Epidermal melanocyte (primary cell): ENCODE measurements at regions not wholly inside any gene's neighbourhood (a gene's known extent, or its start where the extent isn't known, plus 50 kb on each side); places are given as distances from the start of the nearest gene placed in this dataset.

ENCODE experiments used
- DNase-seq: peaks from one replicate; pipeline ENCODE4 v3.0.0; 2011; ENCODE audit warnings: low spot score; ENCODE audit not compliant: insufficient read length

- no peak for DNase-seq
Observed at GRCh38 chr21:27480841-27481261, 514.0 kb upstream of the ADAMTS5 start.

- no peak for DNase-seq
Observed at GRCh38 chr21:27477296-27477695, 510.4 kb upstream of the ADAMTS5 start.

GRCh38 chr21:27476696-27477095, 509.8 kb upstream of the ADAMTS5 start:
- DNase-seq: peak; percentile 44

- no peak for DNase-seq
Observed at GRCh38 chr21:27475363-27475955, 508.6 kb upstream of the ADAMTS5 start.

- DNase-seq: no peak
Observed at GRCh38 chr21:27467366-27467765, 500.5 kb upstream of the ADAMTS5 start.

- DNase-seq: no peak
Observed at GRCh38 chr21:27466140-27466539, 499.3 kb upstream of the ADAMTS5 start.

GRCh38 chr21:27464648-27465047, 497.8 kb upstream of the ADAMTS5 start:
- no peak for DNase-seq

- DNase-seq: no peak
Observed at GRCh38 chr21:27462726-27463125, 495.8 kb upstream of the ADAMTS5 start.

GRCh38 chr21:27454234-27454633, 487.3 kb upstream of the ADAMTS5 start:
- no peak for DNase-seq

- DNase-seq: no peak
Observed at GRCh38 chr21:27451116-27451515, 484.2 kb upstream of the ADAMTS5 start.

- no peak for DNase-seq
Observed at GRCh38 chr21:27450216-27450615, 483.3 kb upstream of the ADAMTS5 start.

GRCh38 chr21:27448960-27449359, 482.1 kb upstream of the ADAMTS5 start:
- DNase-seq: no peak

- no peak for DNase-seq
Observed at GRCh38 chr21:27447843-27448242, 481.0 kb upstream of the ADAMTS5 start.

GRCh38 chr21:27429710-27430341, 462.9 kb upstream of the ADAMTS5 start:
- DNase-seq: no peak

- no peak for DNase-seq
Observed at GRCh38 chr21:27426196-27426595, 459.3 kb upstream of the ADAMTS5 start.

- no peak for DNase-seq
Observed at GRCh38 chr21:27425574-27425973, 458.7 kb upstream of the ADAMTS5 start.

- DNase-seq: no peak
Observed at GRCh38 chr21:27425172-27425571, 458.3 kb upstream of the ADAMTS5 start.

GRCh38 chr21:27424601-27425000, 457.7 kb upstream of the ADAMTS5 start:
- DNase-seq: no peak

- no peak for DNase-seq
Observed at GRCh38 chr21:27423906-27424595, 457.2 kb upstream of the ADAMTS5 start.

- peak; percentile 18 for DNase-seq
Observed at GRCh38 chr21:27423038-27423437, 456.1 kb upstream of the ADAMTS5 start.

- no peak for DNase-seq
Observed at GRCh38 chr21:27422435-27422834, 455.5 kb upstream of the ADAMTS5 start.

- no peak for DNase-seq
Observed at GRCh38 chr21:27421654-27422053, 454.8 kb upstream of the ADAMTS5 start.

GRCh38 chr21:27419153-27419552, 452.3 kb upstream of the ADAMTS5 start:
- no peak for DNase-seq
